Ovary (tissue), 7 donors: ENCODE measurements at regions not wholly inside any gene's neighbourhood (a gene's known extent, or its start where the extent isn't known, plus 50 kb on each side); places are given as distances from the start of the nearest gene placed in this dataset.

Source experiments
- DNase-seq, 5 donors: peaks; one replicate each; pipeline ENCODE4 v3.0.0-alpha.2; 2019 to 2020
- H3K27ac ChIP-seq, 2 donors: fragments of 200-600 bp; one replicate each; pipeline versions ENCODE4 v1.5.1 to v1.8.0; 2019 to 2022
- H3K27me3 ChIP-seq: fragments of 200-600 bp; one replicate; pipeline ENCODE4 v1.8.0; 2022
- H3K36me3 ChIP-seq: fragments of 200-600 bp; sonication (generic); one replicate; pipeline ENCODE4 v1.5.1; 2019
- H3K4me1 ChIP-seq: one replicate; pipeline ENCODE4 v1.8.1; 2013; ENCODE audit warnings: mild to moderate bottlenecking, moderate library complexity; ENCODE audit not compliant: insufficient read depth
- H3K4me3 ChIP-seq: fragments of 200-600 bp; sonication (generic); one replicate; pipeline ENCODE4 v1.5.1; 2017
- H3K9me3 ChIP-seq, 2 donors: fragments of 200-600 bp in 1 of 2; sonication (generic) in 1 of 2; one replicate each; pipeline versions ENCODE4 v1.5.1 to v1.8.1; 2013 to 2019; ENCODE audit warnings: mild to moderate bottlenecking in 1 of 2, moderate library complexity in 1 of 2
- CTCF ChIP-seq, 3 donors: fragments of 450-650 bp in 2 of 3; fragments of 200-600 bp in 1 of 3; IDR thresholded peaks; one replicate each; pipeline versions ENCODE4 v1.5.1 to v1.8.0; 2016 to 2022; ENCODE audit warnings: antibody characterized with exemption in 3 of 3, mild to moderate bottlenecking in 1 of 3
- EP300 ChIP-seq: sonication (generic); formaldehyde crosslinking; IDR thresholded peaks from one replicate; pipeline ENCODE4 v1.6.1; 2017; ENCODE audit warnings: antibody characterized with exemption
- POLR2A ChIP-seq: fragments of 450-650 bp; IDR thresholded peaks from one replicate; pipeline ENCODE4 v1.6.1; 2017; ENCODE audit warnings: antibody characterized with exemption, mild to moderate bottlenecking, moderate library complexity
- WGBS, 3 donors: extraction: QIAGEN DNeasy Blood & Tissue Kit in 1 of 3; methylation state at CpG; one replicate each; pipeline versions ENCODE4 v1.1.5 to v1.1.7; 2013 to 2017; 5-methylcytosine and 5-hydroxymethylcytosine counted together
- intact Hi-C, 4 donors: fragments of 100-400 bp; cut with DNase I; formaldehyde crosslinking; loops; one replicate each; pipeline versions ENCODE4 v1.11.0 to v1.15.1; 2022 to 2023
- donor health status: DM: no; HTN: no; CAD: no; lungs with moderate emphysema.
- donor health status: DM: no; HTN: no; CAD: no.
- donor health status: Bipolar disorder and iron deficiency.
- donor health status: DM: no; HTN: no; CAD: no.
- donor health status: DM: yes; HTN: yes; CAD: no.

GRCh38 chr4:176013476-176014247, 52.0 kb upstream of the WDR17 start:
- intact Hi-C loops = no loop called here
- Histone ChIP-seq H3K9me3 (no peaks in the 10 kb centered on the region), H3K27ac (no peak overlapping the region), H3K4me3 (no peak overlapping the region), H3K27me3 (no peaks in the 10 kb centered on the region), H3K36me3 (no peaks in the 10 kb centered on the region), H3K4me1 (no peaks in the 10 kb centered on the region)
- no peak for TF ChIP-seq POLR2A
- TF ChIP-seq CTCF (IDR thresholded peaks at IDR 0.05) = no peak
- TF ChIP-seq EP300 = no peak
- no peak for DNase-seq
- 82 to 91% (median 84%) methylated on average over 8 of the region's 8 CpGs for WGBS, 3 donors

- no peak for DNase-seq
- Histone ChIP-seq H3K36me3 (no peaks in the 10 kb centered on the region), H3K27me3 (no peaks in the 10 kb centered on the region), H3K27ac (no peak overlapping the region), H3K4me1 (no peaks in the 10 kb centered on the region), H3K4me3 (no peak overlapping the region), H3K9me3 (no peaks in the 10 kb centered on the region)
- TF ChIP-seq CTCF (IDR thresholded peaks at IDR 0.05) (no peak), POLR2A (no peak), EP300 (no peak)
- intact Hi-C loops = no loop called here
Measured at GRCh38 chr4:176014583-176015108, 51.0 kb upstream of the WDR17 start.
